GM18861 (cell line): ENCODE measurements at regions not wholly inside any gene's neighbourhood (a gene's known extent, or its start where the extent isn't known, plus 50 kb on each side); places are given as distances from the start of the nearest gene placed in this dataset.

ENCODE experiments used
- ATAC-seq: cut with Tn5 transposase; IDR thresholded peaks from one replicate; pipeline ENCODE4 v1.9.1; 2021; ENCODE audit not compliant: unreplicated experiment

- ATAC-seq: no peak
Measured at GRCh38 chrX:30156880-30157560, 58.3 kb upstream of the MAGEB2 start.

- ATAC-seq: no peak
Measured at GRCh38 chrX:30161043-30161442, 54.3 kb upstream of the MAGEB2 start.
